Heart left ventricle (tissue), 16 donors: ENCODE measurements at regions not wholly inside any gene's neighbourhood (a gene's known extent, or its start where the extent isn't known, plus 50 kb on each side); places are given as distances from the start of the nearest gene placed in this dataset.
"Not testable (repeated sequence)": the region's sequence is repeated elsewhere in the genome, so short reads cannot be mapped to it uniquely, and the experiment has no call there.

Source experiments
- ATAC-seq, 4 donors: fragments of 200-7000 bp; cut with Tn5 transposase; one replicate each; pipeline ENCODE4 v1.9.1; 2020 to 2022; ENCODE audit warnings: moderate library complexity in 4 of 4, mild to moderate bottlenecking in 3 of 4, moderate number of reproducible peaks in 1 of 4
- DNase-seq, 5 donors: peaks; one replicate each; pipeline ENCODE4 v3.0.0-alpha.2; 2020
- H3K27ac ChIP-seq, 12 donors: fragments of 200-600 bp; sonication (generic) in 4 of 12; one replicate each; pipeline versions ENCODE4 v1.5.0 to v1.8.0; 2016 to 2022; ENCODE audit warnings: mild to moderate bottlenecking in 2 of 12
- H3K27me3 ChIP-seq, 9 donors: fragments of 200-600 bp; sonication (generic) in 2 of 9; one replicate each; pipeline versions ENCODE4 v1.5.1 to v1.8.0; 2016 to 2022; ENCODE audit warnings: mild to moderate bottlenecking in 3 of 9
- H3K36me3 ChIP-seq, 9 donors: fragments of 200-600 bp; sonication (generic) in 2 of 9; one replicate each; pipeline versions ENCODE4 v1.5.0 to v1.8.0; 2018 to 2022; ENCODE audit warnings: mild to moderate bottlenecking in 2 of 9
- H3K4me1 ChIP-seq, 12 donors: fragments of 200-600 bp; sonication (generic) in 4 of 12; one replicate each; pipeline versions ENCODE4 v1.5.0 to v1.8.0; 2016 to 2022; ENCODE audit warnings: mild to moderate bottlenecking in 3 of 12
- H3K4me3 ChIP-seq, 12 donors: fragments of 200-600 bp; sonication (generic) in 4 of 12; one replicate each; pipeline versions ENCODE4 v1.5.0 to v1.8.0; 2017 to 2022; ENCODE audit warnings: mild to moderate bottlenecking in 9 of 12, moderate library complexity in 4 of 12
- H3K9me3 ChIP-seq, 12 donors: fragments of 200-600 bp; sonication (generic) in 4 of 12; one replicate each; pipeline versions ENCODE4 v1.5.0 to v1.8.0; 2016 to 2022; ENCODE audit warnings: mild to moderate bottlenecking in 1 of 12
- POLR2A ChIP-seq, 2 donors: fragments of 450-650 bp; IDR thresholded peaks; one replicate each; pipeline ENCODE4 v1.6.1; 2017; ENCODE audit warnings: antibody characterized with exemption in 2 of 2, mild to moderate bottlenecking in 2 of 2, moderate library complexity in 2 of 2
- WGBS, 4 donors: extraction: QIAGEN DNeasy Blood & Tissue Kit in 2 of 4; methylation state at CpG; one replicate each; pipeline versions ENCODE4 v1.1.5 to v1.1.7; 2013 to 2018; 5-methylcytosine and 5-hydroxymethylcytosine counted together
- intact Hi-C, 10 donors: fragments of 100-400 bp; cut with DNase I; formaldehyde crosslinking; loops; one replicate each; pipeline versions ENCODE4 v1.11.1 to v1.14.2; 2022
- TF ChIP-seq, protein P1 (sequence below), 12 donors: fragments of 200-600 bp; sonication (generic) in 4 of 12; IDR thresholded peaks; one replicate each; pipeline versions ENCODE4 v1.5.0 to v1.8.0; 2018 to 2022; ENCODE audit warnings: antibody characterized with exemption in 12 of 12, mild to moderate bottlenecking in 5 of 12
- donor health status: ischemic (EF 13 %, LVEDD 7.1; RV severe dilation, severe dysfunction).
- donor health status: healthy with polysubstance abuse.
- donor health status: DM: no; HTN: yes; CAD: no.
- donor health status: DM: no; HTN: no; CAD: no.
- donor health status: ischemic (EF 25% LVEDD 6.9; RV normal size, moderate dysfunction).
- donor health status: ischemic (EF 25% LVEDD 5.7; RV mildly dilated, moderate dysfunction).
- donor health status: healthy.
- donor health status: DM: yes; HTN: yes; CAD: no.
- donor health status: ischemic (EF 35%, LVEDD 5.7; RV mildly dilated, moderate dysfunction).
- donor health status: nonischemic (EF 11% LVEDD 7.7; RV severe dilation, severe dysfunction).
- donor health status: DM: yes; HTN: yes; CAD: no.
- donor health status: PGD.
- donor health status: ischemic (EF 29% LVEDD 5.4; RV normal size, mild dysfunction).
- donor health status: nonischemic (EF 23%, LVEDD 6.1; RV moderate dilation, normal function).

DNA sequence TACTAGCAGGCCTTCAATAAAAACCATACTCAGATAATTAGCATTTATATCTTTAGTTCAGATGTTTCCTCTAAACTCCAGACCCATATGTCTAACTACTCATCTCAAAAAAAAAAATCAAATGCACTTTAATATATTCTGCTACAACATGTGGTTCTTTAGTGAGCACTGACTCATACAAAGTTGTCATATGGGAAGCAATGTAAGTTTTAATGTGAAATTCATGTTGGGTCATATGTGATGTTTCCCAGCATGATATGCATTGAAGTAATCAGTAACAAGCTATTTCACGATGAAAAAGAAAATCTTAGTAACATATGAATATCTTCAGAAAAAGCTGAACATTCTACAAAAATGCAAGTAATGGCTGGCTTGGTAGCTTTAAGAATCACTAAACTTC lies 859.7 kb upstream of the ADGRB3 start:
- H3K4me3 ChIP-seq, result no peak overlapping the region
- no peaks in the 10 kb centered on the region for H3K4me1 ChIP-seq
- ATAC-seq (no peak), DNase-seq (no peak)
- WGBS, 4 donors, result 68 to 86% (median 75%) methylated on average over 1 of the region's 1 CpG
- H3K27ac ChIP-seq, result no peak overlapping the region
- H3K9me3 ChIP-seq, result peaks cover 0 to 6% (median 0%) of the 10 kb centered on the region in 12 donors
- intact Hi-C loops, result no loop called here
- H3K27me3 ChIP-seq, result no peaks in the 10 kb centered on the region
- no peak for TF ChIP-seq POLR2A (IDR thresholded peaks at IDR 0.05)
- H3K36me3 ChIP-seq, result no peaks in the 10 kb centered on the region

DNA sequence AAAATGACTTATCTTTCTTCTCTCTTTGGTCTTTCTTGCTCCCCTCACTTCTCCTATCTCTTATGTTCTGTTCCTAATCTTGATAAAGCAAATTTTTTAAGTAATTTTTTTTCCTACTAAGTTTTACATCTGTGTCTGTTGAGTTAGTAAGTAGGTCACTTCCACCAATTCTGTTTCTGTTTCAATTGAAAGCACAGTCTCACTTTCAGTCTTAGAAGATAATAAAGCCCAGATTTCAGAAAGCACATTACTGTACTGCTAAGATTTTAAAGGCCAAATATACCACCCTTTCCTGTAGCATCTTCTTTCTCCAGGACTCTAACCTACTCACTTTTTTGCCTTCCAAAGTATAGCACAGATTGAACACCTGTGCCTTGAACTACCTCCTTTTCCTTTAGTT lies 866.1 kb upstream of the ADGRB3 start:
- Histone ChIP-seq H3K36me3 (no peaks in the 10 kb centered on the region), H3K9me3 (peaks cover 0 to 3% (median 0%) of the 10 kb centered on the region in 12 donors), H3K4me1 (no peaks in the 10 kb centered on the region), H3K27me3 (no peaks in the 10 kb centered on the region), H3K27ac (no peak overlapping the region), H3K4me3 (no peak overlapping the region)
- TF ChIP-seq POLR2A (IDR thresholded peaks at IDR 0.05), result no peak
- TF ChIP-seq, protein P1, sequence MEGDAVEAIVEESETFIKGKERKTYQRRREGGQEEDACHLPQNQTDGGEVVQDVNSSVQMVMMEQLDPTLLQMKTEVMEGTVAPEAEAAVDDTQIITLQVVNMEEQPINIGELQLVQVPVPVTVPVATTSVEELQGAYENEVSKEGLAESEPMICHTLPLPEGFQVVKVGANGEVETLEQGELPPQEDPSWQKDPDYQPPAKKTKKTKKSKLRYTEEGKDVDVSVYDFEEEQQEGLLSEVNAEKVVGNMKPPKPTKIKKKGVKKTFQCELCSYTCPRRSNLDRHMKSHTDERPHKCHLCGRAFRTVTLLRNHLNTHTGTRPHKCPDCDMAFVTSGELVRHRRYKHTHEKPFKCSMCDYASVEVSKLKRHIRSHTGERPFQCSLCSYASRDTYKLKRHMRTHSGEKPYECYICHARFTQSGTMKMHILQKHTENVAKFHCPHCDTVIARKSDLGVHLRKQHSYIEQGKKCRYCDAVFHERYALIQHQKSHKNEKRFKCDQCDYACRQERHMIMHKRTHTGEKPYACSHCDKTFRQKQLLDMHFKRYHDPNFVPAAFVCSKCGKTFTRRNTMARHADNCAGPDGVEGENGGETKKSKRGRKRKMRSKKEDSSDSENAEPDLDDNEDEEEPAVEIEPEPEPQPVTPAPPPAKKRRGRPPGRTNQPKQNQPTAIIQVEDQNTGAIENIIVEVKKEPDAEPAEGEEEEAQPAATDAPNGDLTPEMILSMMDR (IDR thresholded peaks at IDR 0.05), result no peak
- ATAC-seq, result no peak
- intact Hi-C loops, result no loop called here
- DNase-seq, result no peak

GRCh38 chr6:67767046-67767822 lies 867.8 kb upstream of the ADGRB3 start:
- H3K36me3 ChIP-seq, DNase-seq, H3K4me3 ChIP-seq, H3K27me3 ChIP-seq, H3K9me3 ChIP-seq, ATAC-seq, H3K4me1 ChIP-seq, H3K27ac ChIP-seq, intact Hi-C loops: not testable (repeated sequence)
- 76 to 91% (median 84%) methylated on average over 4 of the region's 4 CpGs for WGBS, 4 donors

- Histone ChIP-seq H3K36me3 (no peaks in the 10 kb centered on the region), H3K4me3 (no peak overlapping the region), H3K27ac (no peak overlapping the region), H3K27me3 (no peaks in the 10 kb centered on the region), H3K9me3 (peaks cover 0 to 13% (median 0%) of the 10 kb centered on the region in 12 donors), H3K4me1 (no peaks in the 10 kb centered on the region)
- intact Hi-C loops, result no loop called here
- ATAC-seq (peak in 1 of 4 donors; percentile 65), DNase-seq (no peak)
- TF ChIP-seq, protein P1 (IDR thresholded peaks at IDR 0.05), result no peak
- no peak for TF ChIP-seq POLR2A (IDR thresholded peaks at IDR 0.05)
- 22 to 37% (median 27%) methylated on average over 1 of the region's 1 CpG for WGBS, 4 donors
Measured at GRCh38 chr6:67766057-67766456, 869.0 kb upstream of the ADGRB3 start.

DNA sequence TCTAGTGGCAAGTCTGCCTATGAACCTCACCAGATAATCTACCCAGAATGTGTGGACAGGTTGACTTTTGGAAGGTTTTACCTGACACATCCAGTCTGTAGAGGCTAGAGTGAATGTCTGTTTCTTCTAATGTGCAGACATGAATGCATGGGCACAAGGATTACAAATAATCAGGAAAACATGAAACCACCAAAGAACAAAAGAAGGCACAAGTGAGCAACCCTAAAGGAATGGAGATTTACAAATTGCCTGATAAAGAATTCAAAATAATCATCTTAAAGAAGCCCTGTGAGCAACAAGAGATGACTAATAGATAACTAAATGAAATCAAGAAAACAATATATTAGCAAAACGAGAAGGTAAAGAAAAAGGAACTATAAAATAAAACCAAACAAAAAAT lies 876.1 kb upstream of the ADGRB3 start:
- H3K36me3 ChIP-seq, result no peaks in the 10 kb centered on the region
- WGBS, 4 donors, result 67 to 73% (median 70%) methylated on average over 1 of the region's 1 CpG
- intact Hi-C loops, result no loop called here
- ATAC-seq, result no peak
- H3K4me3 ChIP-seq, result no peak overlapping the region
- no peak for TF ChIP-seq POLR2A (IDR thresholded peaks at IDR 0.05)
- TF ChIP-seq, protein P1 (IDR thresholded peaks at IDR 0.05), result no peak
- H3K9me3 ChIP-seq, result peaks cover 0 to 27% (median 0%) of the 10 kb centered on the region in 12 donors
- no peak overlapping the region for H3K27ac ChIP-seq
- H3K4me1 ChIP-seq, result no peaks in the 10 kb centered on the region
- H3K27me3 ChIP-seq, result no peaks in the 10 kb centered on the region
- DNase-seq, result no peak
